ENCODE measurements at regions not wholly inside any gene's neighbourhood (a gene's known extent, or its start where the extent isn't known, plus 50 kb on each side); places are given as distances from the start of the nearest gene placed in this dataset.

DNA sequence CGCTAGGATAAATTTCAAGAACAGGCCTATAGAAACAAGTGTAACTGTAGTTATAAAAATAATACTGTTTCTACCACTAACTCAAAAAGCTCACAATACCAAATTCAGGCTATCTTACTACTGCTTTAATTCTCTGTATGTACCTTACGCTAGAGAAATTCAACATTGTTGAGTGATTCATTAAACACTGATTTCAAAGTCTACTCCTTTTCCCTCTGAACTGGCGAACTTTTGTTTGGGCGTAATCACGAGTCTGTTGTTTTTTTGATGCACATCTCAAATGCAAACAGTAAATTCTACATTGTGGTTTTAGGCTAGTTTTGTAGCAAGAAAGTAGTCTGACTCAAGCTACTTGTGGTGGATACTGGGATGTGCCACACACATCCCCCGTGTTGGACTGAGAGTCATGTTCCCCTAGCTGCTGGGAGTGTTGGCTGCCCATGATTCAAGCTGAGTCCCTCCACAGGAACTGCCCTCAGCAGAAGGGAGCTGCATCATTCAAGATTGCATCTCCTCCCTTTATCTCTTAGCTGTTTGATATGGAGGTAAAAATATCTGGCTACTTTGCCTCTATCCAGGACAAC lies 406.1 kb downstream of the RAPGEF2 start (continued):
- TF ChIP-seq, protein P1, sequence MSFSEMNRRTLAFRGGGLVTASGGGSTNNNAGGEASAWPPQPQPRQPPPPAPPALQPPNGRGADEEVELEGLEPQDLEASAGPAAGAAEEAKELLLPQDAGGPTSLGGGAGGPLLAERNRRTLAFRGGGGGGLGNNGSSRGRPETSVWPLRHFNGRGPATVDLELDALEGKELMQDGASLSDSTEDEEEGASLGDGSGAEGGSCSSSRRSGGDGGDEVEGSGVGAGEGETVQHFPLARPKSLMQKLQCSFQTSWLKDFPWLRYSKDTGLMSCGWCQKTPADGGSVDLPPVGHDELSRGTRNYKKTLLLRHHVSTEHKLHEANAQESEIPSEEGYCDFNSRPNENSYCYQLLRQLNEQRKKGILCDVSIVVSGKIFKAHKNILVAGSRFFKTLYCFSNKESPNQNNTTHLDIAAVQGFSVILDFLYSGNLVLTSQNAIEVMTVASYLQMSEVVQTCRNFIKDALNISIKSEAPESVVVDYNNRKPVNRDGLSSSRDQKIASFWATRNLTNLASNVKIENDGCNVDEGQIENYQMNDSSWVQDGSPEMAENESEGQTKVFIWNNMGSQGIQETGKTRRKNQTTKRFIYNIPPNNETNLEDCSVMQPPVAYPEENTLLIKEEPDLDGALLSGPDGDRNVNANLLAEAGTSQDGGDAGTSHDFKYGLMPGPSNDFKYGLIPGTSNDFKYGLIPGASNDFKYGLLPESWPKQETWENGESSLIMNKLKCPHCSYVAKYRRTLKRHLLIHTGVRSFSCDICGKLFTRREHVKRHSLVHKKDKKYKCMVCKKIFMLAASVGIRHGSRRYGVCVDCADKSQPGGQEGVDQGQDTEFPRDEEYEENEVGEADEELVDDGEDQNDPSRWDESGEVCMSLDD (CRISPR knock-in tag; IDR thresholded peaks at IDR 0.05; ENCODE audit: borderline replicate concordance) = no peak

DNA sequence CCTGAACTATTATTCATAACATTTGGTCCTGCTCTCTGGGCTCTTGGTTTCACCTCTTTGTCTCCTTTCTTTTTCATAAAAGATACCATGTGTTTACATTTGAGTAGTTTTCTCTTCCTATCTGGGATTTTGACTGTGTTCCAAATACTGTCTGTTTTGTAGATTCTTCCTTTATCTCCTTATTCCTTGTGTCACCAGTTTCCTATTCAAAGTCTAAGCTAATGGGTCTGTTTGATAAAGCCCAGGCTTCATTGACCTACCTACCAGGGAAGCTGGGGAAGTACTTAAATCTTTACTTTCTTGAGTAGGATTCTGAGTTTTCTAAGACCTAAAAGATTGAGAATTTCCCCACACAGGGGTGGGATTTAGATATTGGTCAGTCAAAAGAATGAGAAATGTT lies 409.5 kb downstream of the RAPGEF2 start:
- no peaks in the 10 kb centered on the region for H3K79me2 ChIP-seq (ENCODE audit: insufficient read depth, low read length)
- no peak overlapping the region for H2AFZ ChIP-seq (ENCODE audit: low read length)
- no peak overlapping the region for H3K27ac ChIP-seq (ENCODE audit: extremely low read length, insufficient read depth, low read length)
- FAIRE-seq = no peak
- DNase-seq (ENCODE audit: low spot score) = no peak
- no peaks in the 10 kb centered on the region; a peak in 1 of 5 replicates for H3K27me3 ChIP-seq (ENCODE audit: control insufficient read depth in 1 of 2, insufficient read depth in 2 of 2, low read length in 2 of 2)
- H3K9me3 ChIP-seq (ENCODE audit: low read length) = no peaks in the 10 kb centered on the region
- no peak for ATAC-seq
- H4K20me1 ChIP-seq (ENCODE audit: insufficient read depth, low read length) = no peaks in the 10 kb centered on the region
- ChIA-PET POLR2A (no interaction called here), CTCF (ENCODE audit: low intra/inter-chr PET ratio, low total read pairs) (no interaction called here)
- intact Hi-C loops (cut with micrococcal nuclease; ENCODE audit: unreplicated experiment) (no loop called here), in situ Hi-C loops (cut with HindIII; ENCODE audit: extremely low pct_ligation_motif_present, low pct_unique_long_range_greater_than_20kb) (no loop called here)
- no peak overlapping the region for H3K4me2 ChIP-seq (ENCODE audit: low read depth, low read length)
- no peak for TF ChIP-seq MTERF4 (CRISPR knock-in tag; IDR thresholded peaks at IDR 0.05)
- TF ChIP-seq, protein P2, sequence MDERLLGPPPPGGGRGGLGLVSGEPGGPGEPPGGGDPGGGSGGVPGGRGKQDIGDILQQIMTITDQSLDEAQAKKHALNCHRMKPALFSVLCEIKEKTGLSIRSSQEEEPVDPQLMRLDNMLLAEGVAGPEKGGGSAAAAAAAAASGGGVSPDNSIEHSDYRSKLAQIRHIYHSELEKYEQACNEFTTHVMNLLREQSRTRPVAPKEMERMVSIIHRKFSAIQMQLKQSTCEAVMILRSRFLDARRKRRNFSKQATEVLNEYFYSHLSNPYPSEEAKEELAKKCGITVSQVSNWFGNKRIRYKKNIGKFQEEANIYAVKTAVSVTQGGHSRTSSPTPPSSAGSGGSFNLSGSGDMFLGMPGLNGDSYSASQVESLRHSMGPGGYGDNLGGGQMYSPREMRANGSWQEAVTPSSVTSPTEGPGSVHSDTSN (CRISPR knock-in tag; IDR thresholded peaks at IDR 0.05) = no peak
- no peak for TF ChIP-seq IKZF4 (CRISPR knock-in tag; IDR thresholded peaks at IDR 0.05; ENCODE audit: borderline replicate concordance, low read depth, not compliant biosample characterization)
- no peak for TF ChIP-seq ZFP36L2 (CRISPR knock-in tag; IDR thresholded peaks at IDR 0.05)
- TF ChIP-seq MATR3 (CRISPR knock-in tag; IDR thresholded peaks at IDR 0.05) = no peak
- TF ChIP-seq, protein P3, sequence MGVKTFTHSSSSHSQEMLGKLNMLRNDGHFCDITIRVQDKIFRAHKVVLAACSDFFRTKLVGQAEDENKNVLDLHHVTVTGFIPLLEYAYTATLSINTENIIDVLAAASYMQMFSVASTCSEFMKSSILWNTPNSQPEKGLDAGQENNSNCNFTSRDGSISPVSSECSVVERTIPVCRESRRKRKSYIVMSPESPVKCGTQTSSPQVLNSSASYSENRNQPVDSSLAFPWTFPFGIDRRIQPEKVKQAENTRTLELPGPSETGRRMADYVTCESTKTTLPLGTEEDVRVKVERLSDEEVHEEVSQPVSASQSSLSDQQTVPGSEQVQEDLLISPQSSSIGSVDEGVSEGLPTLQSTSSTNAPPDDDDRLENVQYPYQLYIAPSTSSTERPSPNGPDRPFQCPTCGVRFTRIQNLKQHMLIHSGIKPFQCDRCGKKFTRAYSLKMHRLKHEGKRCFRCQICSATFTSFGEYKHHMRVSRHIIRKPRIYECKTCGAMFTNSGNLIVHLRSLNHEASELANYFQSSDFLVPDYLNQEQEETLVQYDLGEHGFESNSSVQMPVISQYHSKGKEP (CRISPR knock-in tag; IDR thresholded peaks at IDR 0.05) = no peak
- no peak for TF ChIP-seq HMG20A (CRISPR knock-in tag; IDR thresholded peaks at IDR 0.05; ENCODE audit: borderline replicate concordance)
- no peak for TF ChIP-seq RARG (CRISPR knock-in tag; IDR thresholded peaks at IDR 0.05; ENCODE audit: low read depth)
- TF ChIP-seq ZNF558 (CRISPR knock-in tag; IDR thresholded peaks at IDR 0.05; ENCODE audit: borderline replicate concordance) = no peak
- TF ChIP-seq HNRNPK (IDR thresholded peaks at IDR 0.05; ENCODE audit: low read depth, low read length, poor library complexity, severe bottlenecking) = no peak
- TF ChIP-seq SMYD3 (CRISPR knock-in tag; IDR thresholded peaks at IDR 0.05) = no peak
- TF ChIP-seq HMGA1 (CRISPR knock-in tag; conservative IDR thresholded peaks at IDR 0.05) = no peak
- TF ChIP-seq U2AF2 (IDR thresholded peaks at IDR 0.05; ENCODE audit: low read depth, low read length) = no peak
- TF ChIP-seq ZNF296 (CRISPR knock-in tag; conservative IDR thresholded peaks at IDR 0.05) = no peak
- H3K4me3 ChIP-seq (replicated peaks in 1 of 3; ENCODE audit: insufficient read depth in 1 of 3, low read depth in 2 of 3, low read length in 3 of 3) = no peak overlapping the region
- H3K9ac ChIP-seq (ENCODE audit: insufficient read depth, low read depth, low read length) = no peak overlapping the region
- no peaks in the 10 kb centered on the region for H3K4me1 ChIP-seq (ENCODE audit: insufficient read depth, low read length)
- no peaks in the 10 kb centered on the region for H3K36me3 ChIP-seq (replicated peaks in 1 of 2; ENCODE audit: control insufficient read depth in 1 of 2, insufficient read depth in 2 of 2, low read length in 2 of 2)
- no TSS peak for BruUV-seq (replicated peaks)
